ENCODE measurements at regions not wholly inside any gene's neighbourhood (a gene's known extent, or its start where the extent isn't known, plus 50 kb on each side); places are given as distances from the start of the nearest gene placed in this dataset.

DNA sequence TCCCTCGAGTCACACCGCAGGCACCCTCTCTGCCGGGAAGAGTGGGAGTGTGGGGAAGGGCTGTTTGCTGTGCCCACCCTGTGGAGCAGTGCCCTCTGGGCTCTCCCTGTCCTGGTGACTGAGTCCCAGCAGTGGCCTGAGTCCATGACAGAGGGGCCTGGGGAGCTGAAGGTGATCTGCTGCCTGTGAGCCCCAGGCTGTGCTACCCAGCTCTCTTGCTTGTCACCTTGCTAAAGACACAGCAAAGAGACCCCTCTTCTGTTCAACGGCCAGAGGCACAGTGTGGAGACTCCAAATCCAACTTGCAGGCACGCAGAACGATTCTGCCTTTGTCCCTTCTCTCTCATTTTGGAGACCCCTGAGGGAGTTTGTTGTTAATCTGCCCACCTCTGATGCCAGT, 232.6 kb downstream of the OPA1 start:
- intact Hi-C loops (cut with micrococcal nuclease): no loop called here

DNA sequence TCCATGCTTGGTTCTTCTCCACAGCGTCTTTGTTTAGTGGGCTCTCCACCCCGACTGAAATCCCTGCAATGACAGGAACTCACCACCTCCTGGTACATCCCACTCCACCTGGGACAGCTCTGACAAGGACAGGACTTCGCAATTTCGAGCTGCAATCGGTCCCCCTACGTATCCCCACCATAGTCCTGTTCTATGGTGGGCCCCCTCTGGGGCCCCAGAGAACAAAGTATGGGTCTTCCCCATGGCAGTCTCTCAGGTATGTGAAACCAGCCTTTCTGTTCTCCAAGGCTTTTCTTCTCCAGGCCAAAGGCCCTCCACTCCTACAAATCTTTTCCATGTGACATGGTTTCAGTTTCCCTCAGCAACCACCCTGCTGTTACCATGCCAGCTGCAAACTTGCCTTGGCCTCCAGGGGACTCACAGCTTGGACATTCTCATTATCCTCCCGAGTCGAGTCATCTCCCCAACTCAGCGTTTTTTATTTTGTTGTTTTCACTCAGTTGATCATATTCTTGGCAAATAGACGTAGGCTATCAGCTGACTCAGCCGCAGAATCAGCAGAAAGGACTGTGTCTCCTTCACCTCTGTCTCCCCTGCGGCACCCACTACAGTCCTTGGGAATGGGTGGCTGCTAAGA, 233.3 kb downstream of the OPA1 start:
- intact Hi-C loops (cut with micrococcal nuclease): no loop called here

- intact Hi-C loops (cut with micrococcal nuclease): no loop called here
Observed at GRCh38 chr3:193827040-193827669, 234.1 kb downstream of the OPA1 start.

GRCh38 chr3:193827871-193828270, 234.9 kb downstream of the OPA1 start:
- intact Hi-C loops (cut with micrococcal nuclease): no loop called here

DNA sequence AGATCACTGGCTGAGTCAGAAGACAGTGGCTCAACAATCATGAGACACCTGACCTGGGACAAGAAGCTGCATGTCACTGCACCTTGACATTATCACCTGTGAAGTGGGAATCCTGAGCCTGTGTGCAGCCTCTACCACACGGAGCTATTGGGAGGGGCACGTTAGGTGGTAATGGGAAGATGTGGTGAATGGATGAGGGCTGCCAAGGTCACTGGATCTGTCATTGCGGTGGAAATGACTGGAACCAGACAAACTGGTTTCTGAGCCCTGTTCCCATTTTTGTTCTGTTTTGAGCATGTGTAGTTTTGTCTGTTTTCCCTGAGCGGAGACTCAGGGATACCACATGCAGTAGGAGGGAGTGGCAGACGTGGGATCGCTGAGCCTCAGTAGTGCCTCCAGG, 235.5 kb downstream of the OPA1 start:
- intact Hi-C loops (cut with micrococcal nuclease): no loop called here

DNA sequence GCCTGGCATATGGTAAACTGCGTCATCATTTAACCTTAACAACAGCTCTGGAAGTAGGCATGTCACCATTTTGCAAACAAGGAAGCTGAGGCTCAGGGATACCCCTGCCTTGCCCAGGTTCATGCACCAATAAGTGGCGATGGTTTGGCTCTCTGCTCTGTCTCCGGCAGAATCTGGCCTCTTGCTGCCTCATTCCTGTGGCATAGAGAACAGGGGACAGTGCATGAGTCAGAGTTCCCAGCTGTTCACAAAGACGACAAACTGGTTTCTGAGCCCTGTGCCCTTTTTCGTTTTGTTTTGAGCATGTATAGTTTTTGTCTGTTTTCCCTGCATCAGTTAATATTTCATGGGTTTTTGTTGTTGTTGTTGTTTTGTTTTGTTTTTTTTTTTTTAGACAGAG, 236.8 kb downstream of the OPA1 start:
- intact Hi-C loops (cut with micrococcal nuclease): no loop called here

DNA sequence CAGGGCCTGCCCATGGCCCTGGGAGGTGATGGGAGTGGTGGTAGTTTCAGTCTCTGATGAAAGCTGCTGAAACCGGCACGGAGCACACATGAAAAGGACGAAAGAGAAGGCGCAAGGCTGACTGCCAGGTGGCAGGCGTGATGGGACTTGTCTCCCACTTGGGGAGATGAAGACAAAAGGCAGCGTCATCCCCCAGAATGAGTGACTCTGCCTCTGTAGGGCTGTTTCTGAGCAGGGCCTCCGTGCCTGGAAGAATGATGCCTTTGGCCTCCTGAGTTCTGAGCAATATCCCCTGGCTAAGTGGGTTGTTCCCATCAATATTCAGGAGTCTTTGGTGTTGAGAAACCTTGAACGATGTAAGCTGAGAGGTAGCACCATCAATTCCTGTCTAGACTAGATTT, 237.8 kb downstream of the OPA1 start:
- intact Hi-C loops (cut with micrococcal nuclease): no loop called here

- intact Hi-C loops (cut with micrococcal nuclease): no loop called here
Observed at GRCh38 chr3:193831495-193832455, 238.8 kb downstream of the OPA1 start.

DNA sequence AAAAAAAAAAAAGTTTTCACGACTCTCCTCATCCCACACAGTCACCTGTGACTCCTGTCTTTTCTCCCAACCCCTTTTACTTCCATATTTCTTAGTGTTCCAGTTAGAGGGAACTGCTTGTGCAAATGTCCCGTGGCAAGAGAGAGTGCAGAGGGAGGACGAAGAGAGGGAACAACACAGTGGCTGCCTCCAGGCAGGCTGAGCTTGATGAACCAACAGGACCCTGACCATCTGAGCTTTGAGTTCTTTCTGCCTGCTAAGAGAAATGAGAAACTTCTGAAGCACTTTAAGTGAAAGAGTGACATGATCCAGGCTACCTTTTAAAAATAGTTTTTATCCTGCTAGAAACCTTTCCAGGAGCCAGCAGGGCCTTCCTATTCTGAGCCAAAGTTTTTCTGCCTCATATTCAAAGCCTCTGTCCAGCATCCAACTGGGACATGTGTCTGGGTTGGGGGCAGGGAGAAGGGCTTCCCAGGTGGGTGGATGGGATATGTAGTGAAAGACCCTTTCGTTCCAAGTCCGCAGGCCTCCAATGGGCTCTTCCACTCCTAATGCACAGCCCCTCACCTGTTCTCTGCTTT, 239.9 kb downstream of the OPA1 start:
- intact Hi-C loops (cut with micrococcal nuclease): no loop called here

DNA sequence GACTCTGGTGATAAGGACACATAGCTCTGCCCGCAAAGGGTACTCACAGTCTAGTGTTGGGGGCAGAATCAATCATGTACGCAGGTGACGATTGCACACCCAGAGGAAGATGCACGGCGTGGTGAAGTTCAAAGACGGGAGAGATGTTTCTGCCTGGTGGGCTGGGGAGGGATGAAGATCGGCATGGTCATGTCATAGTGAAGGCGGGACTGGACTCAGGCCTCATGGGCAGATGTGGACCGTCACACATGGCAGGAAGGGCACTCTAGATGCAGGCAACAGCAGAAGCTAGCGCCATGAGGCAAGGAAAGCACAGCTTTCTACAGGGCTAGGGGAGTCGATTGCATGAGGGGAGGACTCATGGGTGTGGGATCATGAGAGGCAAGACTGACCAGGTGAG, 240.6 kb downstream of the OPA1 start:
- intact Hi-C loops (cut with micrococcal nuclease): no loop called here

- intact Hi-C loops (cut with micrococcal nuclease): no loop called here
Observed at GRCh38 chr3:193835414-193835813, 242.4 kb downstream of the OPA1 start.

DNA sequence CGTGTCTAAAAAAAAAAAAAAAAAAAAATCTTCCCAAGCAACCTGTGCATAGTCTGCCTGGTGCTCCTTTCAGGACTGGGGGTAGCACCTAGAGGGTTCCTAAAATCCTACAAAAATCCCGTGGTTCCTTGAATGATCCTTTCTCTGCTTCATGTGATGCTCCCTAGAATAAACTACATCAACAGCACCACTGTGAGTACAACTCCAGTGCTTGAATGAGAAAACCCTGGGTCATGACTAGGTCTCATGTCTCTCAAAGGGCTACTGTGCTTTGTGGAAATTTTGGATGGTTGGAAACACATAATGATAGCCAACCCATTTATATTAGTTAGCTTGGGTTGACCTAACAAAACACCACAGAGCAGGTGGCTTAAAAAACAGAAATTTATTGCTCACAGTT, 243.5 kb downstream of the OPA1 start:
- intact Hi-C loops (cut with micrococcal nuclease): no loop called here

GRCh38 chr3:193836918-193837317, 243.9 kb downstream of the OPA1 start:
- intact Hi-C loops (cut with micrococcal nuclease): no loop called here

DNA sequence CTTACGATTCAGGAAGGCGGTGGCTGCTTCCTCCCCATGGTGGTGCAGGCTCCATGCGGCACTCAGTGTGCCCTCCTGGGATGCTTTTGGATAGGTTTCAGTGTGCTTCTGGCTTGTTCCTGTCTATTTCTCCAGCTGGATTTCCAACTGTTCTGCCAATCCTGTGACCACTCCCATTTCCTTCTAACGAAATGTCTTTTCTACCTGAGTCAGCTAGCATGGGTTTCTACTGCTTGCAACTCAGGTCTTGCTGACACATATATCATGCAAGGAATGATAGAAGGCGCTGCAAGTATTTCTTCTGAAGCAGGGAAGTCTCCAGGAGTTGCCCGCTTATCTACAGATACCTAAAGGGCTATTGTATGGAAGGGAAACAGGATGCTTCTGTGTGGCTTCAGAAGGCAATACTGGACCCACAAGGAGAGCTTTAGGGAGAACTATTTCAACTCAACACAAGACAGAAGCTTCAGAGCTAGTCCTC, 244.4 kb downstream of the OPA1 start:
- intact Hi-C loops (cut with micrococcal nuclease): no loop called here

GRCh38 chr3:193840111-193840641, 247.2 kb downstream of the OPA1 start:
- intact Hi-C loops (cut with micrococcal nuclease): no loop called here

DNA sequence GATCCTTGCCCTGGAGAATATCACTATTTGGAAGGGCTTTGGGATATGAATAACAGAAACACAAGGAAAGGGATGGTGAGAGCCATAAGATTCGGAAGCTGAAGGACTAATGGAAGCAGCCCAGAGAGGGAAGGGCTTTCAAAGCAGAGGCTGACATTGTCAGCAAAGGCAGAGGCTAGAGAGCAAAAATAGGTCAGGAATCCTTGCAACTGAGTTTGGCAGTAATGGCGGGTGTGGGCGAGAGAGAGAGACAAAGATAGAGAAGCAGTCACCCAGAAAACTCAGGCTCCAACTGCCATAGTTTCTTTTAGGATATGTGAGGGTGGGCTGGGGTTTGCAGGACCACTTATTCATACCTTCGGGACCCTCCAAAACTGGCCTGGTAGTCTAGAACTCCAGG, 248.6 kb downstream of the OPA1 start:
- intact Hi-C loops (cut with micrococcal nuclease): no loop called here

- intact Hi-C loops (cut with micrococcal nuclease): no loop called here
Observed at GRCh38 chr3:193842029-193842798, 249.2 kb downstream of the OPA1 start.

GRCh38 chr3:193842832-193843473, 249.9 kb downstream of the OPA1 start:
- intact Hi-C loops (cut with micrococcal nuclease): no loop called here

DNA sequence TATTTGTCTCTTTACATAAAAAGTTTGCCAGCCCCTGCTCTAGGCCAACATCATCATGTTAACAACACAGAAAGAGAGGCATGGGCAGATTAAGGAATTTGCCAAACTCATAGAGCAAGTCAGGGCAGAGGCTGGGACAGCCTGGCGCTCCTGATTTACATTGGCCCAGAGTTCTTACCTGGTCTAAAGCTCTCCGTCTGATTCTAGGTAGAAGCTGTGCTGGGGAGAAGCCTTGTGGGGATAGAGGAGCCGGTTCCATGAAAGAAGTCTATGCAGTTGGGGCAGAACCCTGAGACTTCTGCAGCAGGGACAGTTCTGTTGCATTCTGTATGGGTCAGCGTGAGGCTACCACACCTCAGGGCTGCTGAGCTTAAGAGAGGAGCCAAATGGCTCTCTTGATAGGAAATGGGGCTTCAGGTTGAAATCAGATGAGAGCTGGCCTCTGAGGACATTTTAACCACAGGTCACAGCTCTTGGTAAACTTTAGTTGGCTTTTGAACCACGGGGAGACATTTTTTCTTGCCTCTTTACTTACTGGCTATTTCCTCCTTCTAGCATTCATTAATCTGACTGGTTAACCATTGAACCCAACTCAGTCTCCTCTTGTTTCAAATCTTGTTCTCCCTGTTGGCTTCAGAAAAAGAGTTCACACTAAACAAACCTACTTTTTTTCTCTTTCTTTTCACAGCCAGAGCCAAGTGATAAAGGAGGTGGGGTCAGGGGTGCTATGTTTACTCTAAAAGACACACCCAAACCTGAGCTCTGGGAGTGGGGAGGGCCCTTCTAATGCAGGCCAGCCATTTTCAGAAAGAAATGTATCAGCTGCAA, 250.7 kb downstream of the OPA1 start:
- intact Hi-C loops (cut with micrococcal nuclease): no loop called here

Measured in T-helper 1 cell treated with Interleukin-12 subunit alpha and Interleukin-12 subunit beta and Interleukin-4 antibody, amounts not matched to agents 30 ng/mL and 1 ng/mL, for 36 hours (primary cell).